Endothelial cell of umbilical vein (primary cell): ENCODE measurements at regions not wholly inside any gene's neighbourhood (a gene's known extent, or its start where the extent isn't known, plus 50 kb on each side); places are given as distances from the start of the nearest gene placed in this dataset.

Experiments used
- BruUV-seq: library from RNA; stranded (reverse); fragments of 400-500 nt; replicated peaks from 2 replicates; lab custom pipeline; 2021; lab: Mats Ljungman, UMichigan
- CTCF ChIA-PET: fragments of 300-600, 350-600 bp; sonication (Branson Sonifier 250); formaldehyde crosslinking; loops from one replicate; lab custom pipeline; 2021; ENCODE audit warnings: antibody characterized with exemption, inconsistent platforms; lab: Charles Lee
- POLR2A ChIA-PET: fragments of 300-600, 350-600 bp; sonication (Branson Sonifier 250); formaldehyde crosslinking; loops from one replicate; lab custom pipeline; 2021; ENCODE audit warnings: antibody characterized with exemption, inconsistent platforms; lab: Charles Lee
- DNase-seq: peaks from one replicate; pipeline ENCODE4 v3.0.0-alpha.2; 2011; ENCODE audit warnings: low read depth, low spot score
- FAIRE-seq: peaks from 2 replicates; lab custom pipeline; 2011; peaks lifted over from hg19 to GRCh38; lab: Jason Lieb, UNC
- H2AFZ ChIP-seq: 2 replicates; pipeline ENCODE4 v1.6.0; 2012; ENCODE audit warnings: low read depth, low read length, control low read depth, inconsistent platforms
- H3K27ac ChIP-seq: 2 replicates; pipeline ENCODE4 v1.5.1; 2011; ENCODE audit warnings: low read depth, mild to moderate bottlenecking, control low read depth, low read length, moderate library complexity; ENCODE audit not compliant: insufficient read depth
- H3K27me3 ChIP-seq, 2 experiments: 2 replicates each; pipeline versions ENCODE4 v1.6.0 to v1.6.1; 2011; ENCODE audit warnings: low read length in 2 of 2, mixed read lengths in 1 of 2; ENCODE audit not compliant: control insufficient read depth in 2 of 2, insufficient read depth in 2 of 2
- H3K36me3 ChIP-seq, 2 experiments: 2 replicates in 1 of 2; 3 replicates in 1 of 2; pipeline ENCODE4 v1.5.1; 2011; ENCODE audit warnings: low read length in 2 of 2, mild to moderate bottlenecking in 1 of 2, moderate library complexity in 1 of 2; ENCODE audit not compliant: control insufficient read depth in 2 of 2, insufficient read depth in 2 of 2; ENCODE audit errors: extremely low read depth in 1 of 2
- H3K4me1 ChIP-seq: 3 replicates; pipeline ENCODE4 v1.5.1; 2011; ENCODE audit warnings: mild to moderate bottlenecking, low read length; ENCODE audit not compliant: control insufficient read depth, insufficient read depth; ENCODE audit errors: extremely low read depth
- H3K4me2 ChIP-seq: 2 replicates; pipeline ENCODE4 v1.6.1; 2011; ENCODE audit warnings: low read length, control low read depth, mixed read lengths; ENCODE audit not compliant: insufficient read depth
- H3K4me3 ChIP-seq, 3 experiments: fragments of 200-600 bp in 1 of 3; sonication (generic), shearing (Covaris generic) in 1 of 3; replicated peaks in 1 of 3; 2 replicates each; pipeline ENCODE4 v1.5.1; 2011 to 2016; ENCODE audit warnings: control low read depth in 3 of 3, low read length in 3 of 3, mild to moderate bottlenecking in 2 of 3, inconsistent platforms in 1 of 3, low read depth in 1 of 3, moderate library complexity in 1 of 3; ENCODE audit not compliant: insufficient read depth in 1 of 3
- H3K79me2 ChIP-seq: 2 replicates; pipeline ENCODE4 v1.6.0; 2012; ENCODE audit warnings: low read length, inconsistent platforms; ENCODE audit not compliant: control insufficient read depth, insufficient read depth
- H3K9ac ChIP-seq: replicated peaks from 2 replicates; pipeline ENCODE3; 2011; ENCODE audit warnings: low read length, control low read depth; ENCODE audit not compliant: insufficient read depth; ENCODE audit errors: extremely low read depth
- H3K9me1 ChIP-seq: replicated peaks from 3 replicates; pipeline ENCODE4 v1.6.0; 2011; ENCODE audit warnings: mild to moderate bottlenecking, low read length; ENCODE audit not compliant: control insufficient read depth, insufficient read depth; ENCODE audit errors: extremely low read depth
- H3K9me3 ChIP-seq: replicated peaks from 2 replicates; pipeline ENCODE4 v1.5.1; 2012; ENCODE audit warnings: low read length, inconsistent platforms; ENCODE audit not compliant: control insufficient read depth, insufficient read depth
- H4K20me1 ChIP-seq: replicated peaks from 2 replicates; pipeline ENCODE3; 2011; ENCODE audit warnings: mild to moderate bottlenecking, low read length; ENCODE audit not compliant: control insufficient read depth, insufficient read depth; ENCODE audit errors: extremely low read depth
- EZH2 ChIP-seq: IDR thresholded peaks from 2 replicates; pipeline ENCODE4 v1.6.1; 2012; ENCODE audit warnings: borderline replicate concordance, low read depth, mild to moderate bottlenecking, moderate library complexity, low read length, inconsistent platforms; ENCODE audit not compliant: severe bottlenecking
- FOS ChIP-seq: IDR thresholded peaks from 2 replicates; pipeline ENCODE4 v1.6.1; 2011; ENCODE audit warnings: mild to moderate bottlenecking, low read length, moderate library complexity, borderline replicate concordance; ENCODE audit not compliant: insufficient read depth
- GATA2 ChIP-seq: IDR thresholded peaks from 2 replicates; pipeline ENCODE4 v1.7.0; 2011; ENCODE audit warnings: low read depth, mild to moderate bottlenecking, moderate library complexity, mixed read lengths, low read length; ENCODE audit not compliant: insufficient read length, insufficient read depth
- JUN ChIP-seq: IDR thresholded peaks from 2 replicates; pipeline ENCODE4 v1.6.1; 2011; ENCODE audit warnings: borderline replicate concordance, low read depth; ENCODE audit not compliant: insufficient read length, insufficient read depth
- MAX ChIP-seq: IDR thresholded peaks from 2 replicates; pipeline ENCODE4 v1.6.1; 2011; ENCODE audit not compliant: insufficient read depth, insufficient read length
- MYC ChIP-seq: IDR thresholded peaks from one replicate; pipeline ENCODE4 v1.6.1; 2011; ENCODE audit warnings: mild to moderate bottlenecking, low read depth, low read length
- POLR2A ChIP-seq: IDR thresholded peaks from 2 replicates; pipeline ENCODE4 v1.6.1; 2012; ENCODE audit warnings: low read depth, mild to moderate bottlenecking, control low read depth, low read length
- POLR2AphosphoS5 ChIP-seq: IDR thresholded peaks from 2 replicates; pipeline ENCODE4 v1.6.1; 2012; ENCODE audit warnings: low read depth, mild to moderate bottlenecking, control low read depth, low read length, moderate library complexity; ENCODE audit not compliant: insufficient read depth
- dilution Hi-C: fragments of 300-500 bp; cut with MboI; formaldehyde crosslinking; loops from one replicate; pipeline ENCODE4 v1.15.0; 2019; ENCODE audit warnings: low sequenced_read_pairs; ENCODE audit not compliant: extremely low pct_ligation_motif_present
- intact Hi-C: fragments of 100-400 bp; cut with micrococcal nuclease; formaldehyde crosslinking; loops from one replicate; pipeline ENCODE4 v1.10.0; 2022
- TF ChIP-seq, protein P1 (sequence below), 2 donors: IDR thresholded peaks; 1 replicate in 1 of 2; 2 replicates in 1 of 2; pipeline ENCODE4 v1.5.1; 2011; ENCODE audit warnings: low read length in 2 of 2, mild to moderate bottlenecking in 2 of 2, moderate library complexity in 2 of 2, control low read depth in 1 of 2, inconsistent platforms in 1 of 2, low read depth in 1 of 2; ENCODE audit not compliant: insufficient read depth in 1 of 2; ENCODE audit errors: extremely low read depth in 1 of 2

DNA sequence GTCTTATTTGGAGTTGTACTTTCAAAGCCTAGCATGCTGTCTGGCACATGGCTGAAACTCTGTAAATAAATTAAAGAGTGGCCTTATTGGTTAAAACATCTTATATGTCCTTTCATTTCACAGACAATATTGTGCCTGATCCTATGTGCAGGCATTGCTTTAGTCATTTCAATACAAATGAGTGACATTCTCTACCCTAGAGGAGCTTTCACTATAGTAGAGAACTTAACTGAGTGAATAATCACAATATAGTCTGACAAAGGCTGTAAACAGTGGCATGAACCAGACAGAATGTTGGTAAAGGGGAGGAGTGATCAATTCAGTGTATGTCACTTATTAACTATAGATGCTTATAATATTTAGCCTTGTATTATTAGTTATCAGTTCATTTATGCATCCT, 481.8 kb downstream of the TFAP2B start:
- Histone ChIP-seq H4K20me1 (no peaks in the 10 kb centered on the region), H3K4me2 (no peak overlapping the region), H3K4me1 (no peaks in the 10 kb centered on the region), H3K9me3 (peaks cover 2% of the 10 kb centered on the region), H3K9me1 (no peaks in the 10 kb centered on the region), H3K27me3 (no peaks in the 10 kb centered on the region), H3K36me3 (no peaks in the 10 kb centered on the region), H3K27ac (no peak overlapping the region), H3K9ac (no peak overlapping the region), H2AFZ (no peak overlapping the region), H3K4me3 (no peak overlapping the region), H3K79me2 (no peaks in the 10 kb centered on the region)
- BruUV-seq: no TSS peak
- no peak for FAIRE-seq
- POLR2A ChIA-PET: no interaction called here
- dilution Hi-C loops (no loop called here), intact Hi-C loops (no loop called here)
- no peak for DNase-seq
- CTCF ChIA-PET: no interaction called here
- TF ChIP-seq POLR2AphosphoS5 (no peak), MYC (no peak), FOS (no peak), JUN (no peak), EZH2 (no peak), GATA2 (no peak), POLR2A (no peak), MAX (no peak)
- TF ChIP-seq, protein P1, sequence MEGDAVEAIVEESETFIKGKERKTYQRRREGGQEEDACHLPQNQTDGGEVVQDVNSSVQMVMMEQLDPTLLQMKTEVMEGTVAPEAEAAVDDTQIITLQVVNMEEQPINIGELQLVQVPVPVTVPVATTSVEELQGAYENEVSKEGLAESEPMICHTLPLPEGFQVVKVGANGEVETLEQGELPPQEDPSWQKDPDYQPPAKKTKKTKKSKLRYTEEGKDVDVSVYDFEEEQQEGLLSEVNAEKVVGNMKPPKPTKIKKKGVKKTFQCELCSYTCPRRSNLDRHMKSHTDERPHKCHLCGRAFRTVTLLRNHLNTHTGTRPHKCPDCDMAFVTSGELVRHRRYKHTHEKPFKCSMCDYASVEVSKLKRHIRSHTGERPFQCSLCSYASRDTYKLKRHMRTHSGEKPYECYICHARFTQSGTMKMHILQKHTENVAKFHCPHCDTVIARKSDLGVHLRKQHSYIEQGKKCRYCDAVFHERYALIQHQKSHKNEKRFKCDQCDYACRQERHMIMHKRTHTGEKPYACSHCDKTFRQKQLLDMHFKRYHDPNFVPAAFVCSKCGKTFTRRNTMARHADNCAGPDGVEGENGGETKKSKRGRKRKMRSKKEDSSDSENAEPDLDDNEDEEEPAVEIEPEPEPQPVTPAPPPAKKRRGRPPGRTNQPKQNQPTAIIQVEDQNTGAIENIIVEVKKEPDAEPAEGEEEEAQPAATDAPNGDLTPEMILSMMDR (IDR thresholded peaks at IDR 0.05; ENCODE audit: extremely low read depth in 1 of 2, insufficient read depth in 1 of 2, low read depth in 1 of 2, low read length in 2 of 2): no peak
